ENCODE measurements at regions not wholly inside any gene's neighbourhood (a gene's known extent, or its start where the extent isn't known, plus 50 kb on each side); places are given as distances from the start of the nearest gene placed in this dataset.
"Not testable (repeated sequence)": the region's sequence is repeated elsewhere in the genome, so short reads cannot be mapped to it uniquely, and the experiment has no call there.

DNA sequence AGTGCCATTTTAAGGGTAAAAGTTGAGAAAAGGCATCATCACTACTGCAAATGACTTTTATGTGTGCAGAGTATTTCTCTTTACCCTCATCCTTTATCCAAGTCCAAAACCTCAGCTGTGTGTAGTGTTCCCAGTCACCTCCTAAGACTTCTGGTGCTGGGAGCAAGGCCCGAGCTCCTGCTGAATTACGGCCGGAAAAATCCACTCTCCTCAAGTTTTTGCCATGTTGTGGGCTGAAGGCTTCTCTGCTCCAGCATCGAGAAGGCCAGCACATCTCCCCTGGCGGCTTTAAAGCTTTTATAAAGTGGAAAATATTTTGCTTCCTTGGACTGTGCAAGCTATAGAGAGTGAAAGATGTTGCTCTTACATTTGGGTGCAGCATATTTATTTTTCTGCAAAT, 153.2 kb upstream of the THBS2 start:
- Histone ChIP-seq H3K4me1 (ENCODE audit: control insufficient read depth, insufficient read depth, low read length) (no peaks in the 10 kb centered on the region), H3K27me3 (ENCODE audit: control insufficient read depth, insufficient read depth, low read length) (no peaks in the 10 kb centered on the region), H3K9me3 (ENCODE audit: control insufficient read depth, insufficient read depth, low read length) (peaks cover 2% of the 10 kb centered on the region; the same call in 1 of the 2 replicates), H3K4me3 (ENCODE audit: low read length) (no peak overlapping the region), H3K36me3 (ENCODE audit: control insufficient read depth, insufficient read depth, low read length) (no peaks in the 10 kb centered on the region), H3K27ac (ENCODE audit: low read length) (no peak overlapping the region)
- no CpG with 5 or more reads among the region's 5 CpGs for WGBS (ENCODE audit: insufficient coverage, insufficient read length)
- no peak for DNase-seq (ENCODE audit: low read depth, low spot score)

DNA sequence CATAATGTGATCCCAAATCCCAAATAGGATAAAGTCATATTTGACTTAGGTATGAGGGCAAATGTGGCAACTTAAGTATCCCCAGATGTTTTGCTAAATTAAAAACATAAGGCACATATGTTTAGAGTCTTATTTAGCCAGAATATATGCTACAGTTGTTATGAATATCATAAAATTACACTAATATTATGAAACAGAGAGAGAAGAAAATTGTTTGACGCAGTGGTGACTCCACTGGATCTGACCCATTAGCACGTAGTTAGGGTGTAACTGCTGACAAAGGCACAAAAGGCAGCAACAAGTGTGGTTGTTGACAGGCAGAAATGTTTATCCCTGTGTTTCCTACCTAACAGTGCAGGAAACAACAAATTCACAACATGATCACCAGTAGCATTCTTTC, 152.4 kb upstream of the THBS2 start:
- Histone ChIP-seq H3K27ac (ENCODE audit: low read length) (no peak overlapping the region), H3K27me3 (ENCODE audit: control insufficient read depth, insufficient read depth, low read length) (no peaks in the 10 kb centered on the region), H3K4me1 (ENCODE audit: control insufficient read depth, insufficient read depth, low read length) (no peaks in the 10 kb centered on the region), H3K4me3 (ENCODE audit: low read length) (no peak overlapping the region), H3K36me3 (ENCODE audit: control insufficient read depth, insufficient read depth, low read length) (no peaks in the 10 kb centered on the region), H3K9me3 (ENCODE audit: control insufficient read depth, insufficient read depth, low read length) (peaks cover 2% of the 10 kb centered on the region; the same call in 1 of the 2 replicates)
- DNase-seq (ENCODE audit: low read depth, low spot score) = no peak
- WGBS (ENCODE audit: insufficient coverage, insufficient read length) = no CpG with 5 or more reads among the region's 2 CpGs

DNA sequence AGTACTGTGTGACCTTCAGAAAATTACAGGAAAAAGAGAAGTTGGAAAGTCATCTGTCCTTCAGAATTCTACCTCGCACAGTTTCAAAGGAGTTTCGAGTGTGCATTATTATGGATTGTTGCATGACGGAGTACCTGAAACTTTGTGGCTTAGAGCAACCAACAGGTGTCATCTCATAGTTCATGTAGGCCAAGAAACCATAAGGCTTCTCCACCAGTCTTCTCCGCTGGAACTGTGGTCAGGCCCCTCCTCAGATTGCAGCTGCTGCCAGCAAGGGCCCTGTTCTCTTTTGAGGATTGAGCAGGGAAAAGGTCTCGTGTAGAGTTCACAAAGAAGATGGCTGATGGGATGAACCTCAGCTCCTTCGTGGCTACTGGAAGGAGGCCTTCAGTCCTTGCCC, 151.2 kb upstream of the THBS2 start:
- Histone ChIP-seq H3K27ac (ENCODE audit: low read length) (no peak overlapping the region), H3K4me3 (ENCODE audit: low read length) (no peak overlapping the region), H3K9me3 (ENCODE audit: control insufficient read depth, insufficient read depth, low read length) (peaks cover 1% of the 10 kb centered on the region; the same call in 1 of the 2 replicates), H3K36me3 (ENCODE audit: control insufficient read depth, insufficient read depth, low read length) (no peaks in the 10 kb centered on the region), H3K27me3 (ENCODE audit: control insufficient read depth, insufficient read depth, low read length) (no peaks in the 10 kb centered on the region), H3K4me1 (ENCODE audit: control insufficient read depth, insufficient read depth, low read length) (no peaks in the 10 kb centered on the region)
- WGBS (ENCODE audit: insufficient coverage, insufficient read length) = no CpG with 5 or more reads among the region's 6 CpGs
- no peak for DNase-seq (ENCODE audit: low read depth, low spot score)

DNA sequence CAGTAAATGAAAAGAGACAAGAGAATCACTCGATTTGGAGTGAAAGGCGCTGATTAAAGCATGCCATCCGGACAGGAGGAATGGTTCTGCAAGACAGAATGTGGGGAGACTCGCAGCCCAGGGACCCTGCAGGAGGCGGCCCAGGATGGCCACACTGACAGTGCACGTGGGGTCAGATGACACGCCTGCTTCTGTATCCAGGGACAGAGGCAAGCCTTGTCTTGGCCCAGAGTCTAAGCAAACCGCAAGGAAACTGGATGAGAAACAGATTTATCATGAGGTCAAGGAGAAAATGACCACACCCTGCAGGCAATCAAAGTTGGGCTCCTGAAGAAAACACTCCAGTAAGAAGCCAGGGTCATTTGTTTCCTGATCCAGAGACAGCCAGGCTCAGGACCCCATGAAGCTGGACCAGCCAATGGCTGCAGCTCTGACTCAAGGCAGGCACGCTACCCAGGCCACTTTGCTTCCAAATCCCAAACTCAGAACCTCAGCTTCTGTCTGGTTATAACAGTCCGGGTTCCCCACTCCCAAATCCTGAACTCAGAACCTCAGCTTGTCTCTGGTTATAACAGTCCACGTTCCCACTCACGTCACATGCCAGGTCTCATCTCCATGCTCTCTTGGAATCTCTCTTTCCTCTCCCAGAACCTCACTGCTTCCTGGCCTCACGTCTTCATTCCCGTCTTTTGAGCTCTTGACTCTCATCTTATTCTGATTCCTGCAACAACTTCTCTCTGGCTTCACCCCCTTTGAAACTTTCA, 144.9 kb upstream of the THBS2 start:
- Histone ChIP-seq H3K4me3 (ENCODE audit: low read length) (no peak overlapping the region), H3K27me3 (ENCODE audit: control insufficient read depth, insufficient read depth, low read length) (no peaks in the 10 kb centered on the region), H3K27ac (ENCODE audit: low read length) (no peak overlapping the region), H3K36me3 (ENCODE audit: control insufficient read depth, insufficient read depth, low read length) (no peaks in the 10 kb centered on the region), H3K4me1 (ENCODE audit: control insufficient read depth, insufficient read depth, low read length) (no peaks in the 10 kb centered on the region), H3K9me3 (ENCODE audit: control insufficient read depth, insufficient read depth, low read length) (no peaks in the 10 kb centered on the region)
- no CpG with 5 or more reads among the region's 14 CpGs for WGBS (ENCODE audit: insufficient coverage, insufficient read length)
- DNase-seq (ENCODE audit: low read depth, low spot score) = no peak

DNA sequence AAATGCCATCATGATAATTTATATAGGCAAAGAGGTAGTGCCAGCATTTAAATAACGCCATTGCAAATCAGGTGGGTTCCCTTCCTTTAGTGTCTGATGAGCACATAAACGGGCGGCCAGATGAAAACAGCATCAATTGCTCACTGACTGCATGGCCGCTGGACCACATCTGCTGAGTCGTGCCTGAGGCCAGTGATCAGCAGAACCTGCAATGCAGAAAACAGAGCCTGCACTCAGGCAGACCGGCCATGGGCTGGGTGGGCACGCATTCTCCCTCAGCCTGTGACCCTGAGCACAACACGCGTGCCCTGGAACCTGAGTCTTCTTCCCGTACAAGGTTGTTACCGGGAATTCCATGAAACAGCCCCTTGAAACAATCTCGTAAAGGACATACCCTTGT, 144.0 kb upstream of the THBS2 start:
- no peak for DNase-seq (ENCODE audit: low read depth, low spot score)
- Histone ChIP-seq H3K36me3 (ENCODE audit: control insufficient read depth, insufficient read depth, low read length) (no peaks in the 10 kb centered on the region), H3K4me1 (ENCODE audit: control insufficient read depth, insufficient read depth, low read length) (no peaks in the 10 kb centered on the region), H3K9me3 (ENCODE audit: control insufficient read depth, insufficient read depth, low read length) (peaks cover 3% of the 10 kb centered on the region; the same call in 1 of the 2 replicates), H3K27ac (ENCODE audit: low read length) (no peak overlapping the region), H3K4me3 (ENCODE audit: low read length) (no peak overlapping the region), H3K27me3 (ENCODE audit: control insufficient read depth, insufficient read depth, low read length) (no peaks in the 10 kb centered on the region)
- WGBS (ENCODE audit: insufficient coverage, insufficient read length) = no CpG with 5 or more reads among the region's 12 CpGs

DNA sequence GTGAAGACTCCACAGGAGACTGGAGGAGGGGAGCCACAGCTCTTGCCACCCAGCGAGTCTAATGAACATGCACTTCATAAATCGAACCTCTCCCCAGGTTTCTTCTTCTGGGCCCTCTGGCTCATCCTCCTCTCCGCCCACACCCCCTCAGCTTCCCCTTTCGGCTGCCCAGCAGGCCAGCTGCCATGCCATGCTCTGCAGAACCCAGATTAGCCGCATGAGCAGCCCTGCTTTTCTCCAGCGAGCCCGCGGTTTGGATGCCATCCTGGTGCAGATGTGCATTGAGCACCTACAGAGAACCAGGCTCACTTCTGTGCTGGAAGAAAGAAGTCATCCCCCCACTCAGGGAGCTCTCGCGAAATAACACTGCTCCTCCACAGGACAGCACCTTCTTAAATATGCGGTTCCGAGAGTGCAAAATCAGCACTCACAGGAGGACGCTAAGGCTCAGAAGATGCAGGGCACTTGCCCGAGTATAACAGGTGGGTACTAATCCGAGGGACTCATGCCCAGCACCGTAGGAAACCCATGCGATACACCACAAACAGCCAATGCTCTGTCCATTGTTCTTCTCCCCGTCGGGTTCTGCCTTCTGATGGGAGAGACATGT, 143.0 kb upstream of the THBS2 start:
- Histone ChIP-seq H3K4me1 (ENCODE audit: control insufficient read depth, insufficient read depth, low read length) (no peaks in the 10 kb centered on the region), H3K27ac (ENCODE audit: low read length) (no peak overlapping the region), H3K9me3 (ENCODE audit: control insufficient read depth, insufficient read depth, low read length) (peaks cover 5% of the 10 kb centered on the region), H3K4me3 (ENCODE audit: low read length) (no peak overlapping the region), H3K36me3 (ENCODE audit: control insufficient read depth, insufficient read depth, low read length) (no peaks in the 10 kb centered on the region), H3K27me3 (ENCODE audit: control insufficient read depth, insufficient read depth, low read length) (no peaks in the 10 kb centered on the region)
- no peak for DNase-seq (ENCODE audit: low read depth, low spot score)
- no CpG with 5 or more reads among the region's 19 CpGs for WGBS (ENCODE audit: insufficient coverage, insufficient read length)

DNA sequence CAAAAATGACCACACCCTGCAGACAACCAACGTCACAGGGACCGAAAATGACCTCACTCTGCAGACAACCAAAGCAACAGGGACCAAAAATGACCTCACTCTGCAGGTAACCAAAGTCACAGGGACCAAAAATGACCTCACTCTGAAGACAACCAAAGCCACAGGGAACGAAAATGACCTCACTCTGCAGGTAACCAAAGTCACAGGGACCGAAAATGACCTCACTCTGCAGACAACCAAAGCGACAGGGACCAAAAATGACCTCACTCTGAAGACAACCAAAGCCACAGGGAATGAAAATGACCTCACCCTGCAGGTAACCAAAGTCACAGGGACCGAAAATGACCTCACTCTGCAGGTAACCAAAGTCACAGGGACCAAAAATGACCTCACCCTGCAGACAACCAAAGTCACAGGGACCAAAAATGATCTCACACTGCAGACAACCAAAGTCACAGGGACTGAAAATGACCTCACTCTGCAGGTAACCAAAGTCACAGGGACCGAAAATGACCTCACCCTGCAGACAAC, 142.4 kb upstream of the THBS2 start:
- H3K4me3 ChIP-seq (ENCODE audit: low read length); H3K36me3 ChIP-seq (ENCODE audit: control insufficient read depth, insufficient read depth, low read length); H3K27me3 ChIP-seq (ENCODE audit: control insufficient read depth, insufficient read depth, low read length); H3K9me3 ChIP-seq (ENCODE audit: control insufficient read depth, insufficient read depth, low read length); H3K4me1 ChIP-seq (ENCODE audit: control insufficient read depth, insufficient read depth, low read length); DNase-seq (ENCODE audit: low read depth, low spot score); H3K27ac ChIP-seq (ENCODE audit: low read length): not testable (repeated sequence)
- no CpG with 5 or more reads among the region's 7 CpGs for WGBS (ENCODE audit: insufficient coverage, insufficient read length)

DNA sequence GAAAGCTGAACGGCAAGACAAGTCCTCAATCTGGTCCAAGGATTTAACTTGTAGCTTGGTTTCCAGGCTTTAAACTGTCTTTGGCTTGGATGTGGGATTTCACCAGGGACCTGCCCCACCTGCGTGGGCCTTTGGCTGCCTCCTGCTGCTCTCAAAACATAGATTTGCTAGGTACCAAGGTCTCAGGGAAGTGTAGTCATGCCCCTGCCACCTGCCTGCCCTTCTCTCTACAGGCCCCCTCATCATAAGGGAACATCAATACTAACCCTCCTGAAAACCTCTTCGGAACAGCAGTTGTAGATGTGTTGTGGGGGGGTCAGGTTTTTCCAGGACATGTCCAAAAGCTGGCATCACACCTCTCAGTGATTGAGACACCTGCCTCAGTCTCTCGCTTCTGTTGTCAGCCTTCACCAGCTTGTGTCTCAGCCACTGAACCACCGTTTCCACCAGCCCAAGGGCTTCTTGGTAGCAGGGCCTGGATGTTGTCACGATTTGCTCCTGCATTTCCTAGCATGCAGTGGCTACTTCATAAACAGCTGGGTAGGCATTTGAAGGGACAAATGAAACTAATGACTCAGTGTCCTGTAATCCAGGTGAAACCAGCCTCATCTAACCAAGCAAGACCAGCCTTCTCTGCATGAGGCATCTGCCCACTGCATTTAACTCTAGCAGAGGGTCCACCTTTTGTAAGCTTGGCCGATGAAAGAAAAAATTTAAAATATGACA, 141.6 kb upstream of the THBS2 start:
- Histone ChIP-seq H3K27ac (ENCODE audit: low read length) (no peak overlapping the region), H3K4me3 (ENCODE audit: low read length) (no peak overlapping the region), H3K36me3 (ENCODE audit: control insufficient read depth, insufficient read depth, low read length) (no peaks in the 10 kb centered on the region), H3K27me3 (ENCODE audit: control insufficient read depth, insufficient read depth, low read length) (no peaks in the 10 kb centered on the region), H3K4me1 (ENCODE audit: control insufficient read depth, insufficient read depth, low read length) (no peaks in the 10 kb centered on the region), H3K9me3 (ENCODE audit: control insufficient read depth, insufficient read depth, low read length) (peaks cover 5% of the 10 kb centered on the region)
- WGBS (ENCODE audit: insufficient coverage, insufficient read length) = no CpG with 5 or more reads among the region's 7 CpGs
- DNase-seq (ENCODE audit: low read depth, low spot score) = no peak

DNA sequence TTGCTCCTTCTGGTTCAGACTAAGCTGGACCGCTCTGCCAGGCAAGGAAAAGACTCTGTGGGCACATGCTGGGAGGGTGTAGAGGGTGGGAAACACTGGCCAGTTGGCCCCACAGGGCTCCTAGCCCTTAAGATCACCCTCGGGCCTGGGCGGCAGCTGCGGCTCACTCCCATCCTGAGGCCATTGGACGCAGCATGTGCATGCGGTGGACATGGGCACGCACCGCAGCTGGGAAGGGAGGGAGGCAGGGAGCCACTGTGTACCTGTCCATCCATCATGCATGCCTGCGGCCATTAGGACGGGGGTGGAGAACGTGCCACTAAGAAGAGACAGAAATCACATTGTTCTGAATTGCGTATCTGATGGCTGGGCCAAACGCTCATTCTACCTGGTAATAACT, 140.1 kb upstream of the THBS2 start:
- H3K27me3 ChIP-seq (ENCODE audit: control insufficient read depth, insufficient read depth, low read length) = no peaks in the 10 kb centered on the region
- H3K36me3 ChIP-seq (ENCODE audit: control insufficient read depth, insufficient read depth, low read length) = no peaks in the 10 kb centered on the region
- no peak overlapping the region for H3K4me3 ChIP-seq (ENCODE audit: low read length)
- DNase-seq (ENCODE audit: low read depth, low spot score) = no peak
- no peaks in the 10 kb centered on the region for H3K4me1 ChIP-seq (ENCODE audit: control insufficient read depth, insufficient read depth, low read length)
- H3K9me3 ChIP-seq (ENCODE audit: control insufficient read depth, insufficient read depth, low read length) = peaks cover 7% of the 10 kb centered on the region
- no CpG with 5 or more reads among the region's 13 CpGs for WGBS (ENCODE audit: insufficient coverage, insufficient read length)
- H3K27ac ChIP-seq (ENCODE audit: low read length) = no peak overlapping the region

DNA sequence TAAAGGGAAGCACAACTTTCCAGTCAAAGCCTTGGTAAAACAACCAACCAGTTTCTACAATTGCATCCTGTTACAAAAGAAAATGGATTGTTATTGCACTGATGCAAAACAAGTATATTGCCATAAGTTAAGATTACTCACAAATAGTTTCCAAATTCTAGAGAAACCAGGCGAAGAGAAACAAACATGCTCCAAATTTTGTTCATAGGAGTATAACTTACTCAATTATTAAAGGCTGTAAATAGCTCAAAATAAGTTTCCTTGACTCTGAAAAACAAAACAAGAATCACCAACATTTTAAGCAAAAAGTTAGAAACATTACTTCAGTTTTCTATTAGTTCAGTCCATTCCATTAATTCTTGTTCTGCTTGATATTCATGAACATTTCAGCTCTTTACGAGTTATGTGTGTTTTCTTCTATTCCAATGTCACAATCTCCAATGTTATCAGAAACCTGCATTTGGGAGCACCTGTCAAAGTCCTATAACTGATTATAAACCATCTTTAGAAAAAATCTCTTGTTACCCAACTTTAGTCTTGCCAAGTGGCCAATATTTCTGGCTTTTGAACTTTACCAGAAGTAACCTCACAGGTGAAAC, 137.9 kb upstream of the THBS2 start:
- no peaks in the 10 kb centered on the region for H3K27me3 ChIP-seq (ENCODE audit: control insufficient read depth, insufficient read depth, low read length)
- WGBS (ENCODE audit: insufficient coverage, insufficient read length) = no CpG with 5 or more reads among the region's 2 CpGs
- H3K27ac ChIP-seq (ENCODE audit: low read length) = no peak overlapping the region
- H3K4me1 ChIP-seq (ENCODE audit: control insufficient read depth, insufficient read depth, low read length) = no peaks in the 10 kb centered on the region
- no peak for DNase-seq (ENCODE audit: low read depth, low spot score)
- H3K4me3 ChIP-seq (ENCODE audit: low read length) = no peak overlapping the region
- peaks cover 7% of the 10 kb centered on the region for H3K9me3 ChIP-seq (ENCODE audit: control insufficient read depth, insufficient read depth, low read length)
- no peaks in the 10 kb centered on the region for H3K36me3 ChIP-seq (ENCODE audit: control insufficient read depth, insufficient read depth, low read length)

Data from iPS DF 6.9 (cell line).